Central memory CD4-positive, alpha-beta T cell (primary cell): ENCODE measurements at regions not wholly inside any gene's neighbourhood (a gene's known extent, or its start where the extent isn't known, plus 50 kb on each side); places are given as distances from the start of the nearest gene placed in this dataset.
"Not testable (repeated sequence)": the region's sequence is repeated elsewhere in the genome, so short reads cannot be mapped to it uniquely, and the experiment has no call there.

Experiments used
- DNase-seq: peaks from one replicate; pipeline ENCODE4 v3.0.0; 2022

- no peak for DNase-seq
These were observed 539.6 kb upstream of the CCDC54 start for GRCh38 chr3:106837616-106838015.

DNA sequence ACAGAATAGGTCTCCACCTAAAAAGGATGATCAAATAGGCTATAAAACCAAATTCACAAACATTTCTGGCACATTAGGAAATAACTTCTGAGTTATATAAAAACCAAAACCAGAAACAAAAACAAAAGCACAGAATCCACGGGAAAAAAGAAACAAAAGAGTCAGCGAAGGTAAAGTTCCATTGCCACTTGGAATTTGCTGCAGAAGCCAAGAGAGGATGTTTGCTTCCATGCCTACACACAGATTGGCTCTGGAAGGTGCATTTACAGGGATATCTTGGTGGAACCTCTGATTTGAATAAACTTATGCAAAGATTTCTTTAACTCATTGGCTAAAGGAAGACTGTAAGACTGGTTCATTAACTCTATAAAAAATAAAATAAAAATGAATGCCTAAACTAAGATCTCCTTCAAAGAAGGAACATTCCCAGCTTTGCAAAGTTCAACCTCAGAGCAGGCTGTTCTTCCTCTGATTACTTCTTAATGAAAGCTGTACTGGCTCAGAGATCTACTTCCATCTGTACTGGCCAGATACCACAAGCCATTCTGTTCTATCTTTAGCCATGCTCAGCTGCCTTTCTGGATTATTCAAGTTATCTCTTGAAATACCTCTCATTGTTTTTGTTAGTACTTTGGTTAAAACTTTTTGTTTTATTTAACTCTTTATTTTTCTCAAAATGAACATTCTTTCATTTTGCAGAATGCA lies 537.5 kb upstream of the CCDC54 start:
- DNase-seq = no peak

DNA sequence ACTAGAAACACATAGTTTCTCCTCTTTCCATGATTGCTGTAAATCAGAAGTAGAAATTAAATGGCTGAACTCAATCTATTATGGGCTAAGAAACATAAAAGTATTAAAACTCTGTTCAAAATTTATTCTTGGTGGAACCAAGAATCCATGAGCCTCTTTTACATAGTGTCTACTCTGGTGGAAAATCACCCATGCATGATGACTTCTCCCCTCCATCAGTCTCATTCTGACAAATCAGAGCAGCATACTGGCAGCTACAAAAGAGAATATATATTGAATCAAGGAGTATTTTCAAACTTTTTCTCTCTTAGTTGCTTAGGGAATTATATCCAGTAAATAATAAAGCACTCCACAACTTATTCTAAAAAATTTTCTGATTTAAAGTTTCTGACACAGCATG lies 536.9 kb upstream of the CCDC54 start:
- DNase-seq = no peak

GRCh38 chr3:106842151-106842550 lies 535.1 kb upstream of the CCDC54 start:
- no peak for DNase-seq

DNA sequence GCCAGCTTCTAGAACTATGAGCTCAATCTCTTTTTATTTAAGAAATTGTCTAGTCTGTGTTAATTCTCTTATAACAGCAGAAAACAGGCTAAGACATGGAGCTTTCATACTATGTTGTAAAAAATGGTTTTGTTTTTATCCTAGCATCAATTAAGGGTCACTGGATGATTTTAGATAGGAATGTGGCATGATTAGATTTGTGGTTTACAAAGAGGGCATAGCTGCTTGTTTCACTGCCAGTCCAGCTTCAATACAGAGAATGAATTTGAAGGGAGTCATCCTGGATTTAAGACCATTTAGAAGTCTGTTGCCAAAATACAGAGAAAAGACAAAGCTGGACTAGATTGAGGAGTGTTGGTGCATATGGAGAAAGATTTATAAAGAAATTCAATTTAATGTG lies 532.6 kb upstream of the CCDC54 start:
- DNase-seq = no peak

DNA sequence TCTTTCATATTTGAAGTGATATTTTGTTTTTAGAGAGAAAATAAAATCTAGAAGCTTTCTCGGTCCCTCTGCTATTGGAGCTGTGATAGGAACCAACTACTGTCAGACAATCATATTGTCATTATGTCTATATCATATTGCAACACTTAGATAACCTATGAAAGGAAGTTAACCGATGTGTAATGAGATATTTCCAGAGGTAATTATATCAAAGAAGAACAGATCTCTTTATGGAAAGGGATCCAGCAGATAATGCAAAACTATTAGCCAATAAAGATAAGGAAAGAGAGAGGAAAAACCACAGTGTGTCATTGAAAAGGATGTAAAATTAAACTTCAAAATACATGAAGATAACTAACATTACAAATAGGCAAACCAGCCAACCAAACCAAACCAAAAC lies 529.1 kb upstream of the CCDC54 start:
- no peak for DNase-seq

DNA sequence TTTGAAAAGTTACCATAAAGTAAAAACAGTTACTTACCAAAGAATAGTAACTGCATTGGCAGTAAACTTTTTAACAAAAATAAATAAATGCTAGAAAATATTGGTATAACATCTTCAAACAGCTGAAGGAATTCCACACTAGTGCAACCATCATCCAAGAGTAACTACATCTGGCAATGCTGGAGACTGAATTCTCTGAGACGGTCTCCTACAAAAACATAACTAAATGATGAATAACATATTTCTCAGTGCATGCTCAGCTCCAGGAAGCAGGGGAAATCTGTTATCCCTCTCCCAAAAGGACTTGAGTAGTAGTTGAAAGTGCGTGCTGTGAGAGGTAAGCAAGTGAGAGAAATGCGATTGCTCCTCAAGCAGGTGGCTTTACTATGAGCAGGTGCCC lies 526.8 kb upstream of the CCDC54 start:
- DNase-seq = no peak

- not testable (repeated sequence) for DNase-seq
These were observed 518.9 kb upstream of the CCDC54 start for GRCh38 chr3:106858321-106858720.

- DNase-seq = no peak
These were observed 517.1 kb upstream of the CCDC54 start for GRCh38 chr3:106860182-106860581.

GRCh38 chr3:106862067-106862466 lies 515.2 kb upstream of the CCDC54 start:
- no peak for DNase-seq

DNA sequence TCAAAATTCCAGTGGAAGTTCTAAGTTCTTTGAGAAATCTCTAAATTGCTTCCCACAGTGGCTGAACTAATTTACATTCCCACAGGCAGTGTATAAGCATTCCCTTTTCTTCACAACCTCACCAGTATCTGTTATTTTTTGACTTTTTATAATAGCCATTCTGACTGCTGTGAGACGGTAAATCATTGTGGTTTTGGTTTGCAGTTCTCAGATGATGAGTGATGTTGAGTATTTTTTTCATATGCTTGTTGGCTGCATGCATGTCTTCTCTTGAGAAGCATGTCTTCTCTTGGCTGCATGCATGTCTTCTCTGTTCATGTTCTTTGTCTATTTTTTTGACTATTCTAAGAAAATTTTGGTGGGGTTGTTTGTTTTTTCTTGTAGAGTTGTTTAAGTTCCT lies 499.6 kb upstream of the CCDC54 start:
- no peak for DNase-seq

GRCh38 chr3:106880206-106880605 lies 497.0 kb upstream of the CCDC54 start:
- DNase-seq = no peak

DNA sequence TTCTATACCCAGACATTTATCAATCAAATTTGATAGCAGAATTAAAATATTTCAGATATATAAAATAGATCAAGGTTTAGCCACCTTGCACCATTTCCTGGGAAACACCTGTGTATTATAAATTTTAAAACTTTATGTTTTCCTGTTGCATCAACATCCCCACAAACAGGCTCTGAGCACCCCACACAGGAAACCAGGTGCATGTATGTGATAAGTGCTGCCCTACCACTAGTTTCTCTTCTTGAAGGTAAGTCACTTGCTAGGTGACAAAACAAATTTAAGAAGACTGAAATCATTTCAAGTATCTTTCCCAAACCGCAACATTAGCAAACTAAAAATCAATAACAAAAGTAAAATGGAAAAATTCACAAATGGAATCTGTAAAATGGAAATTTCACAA lies 496.1 kb upstream of the CCDC54 start:
- DNase-seq = no peak

GRCh38 chr3:106882297-106882696 lies 494.9 kb upstream of the CCDC54 start:
- DNase-seq = no peak

GRCh38 chr3:106906074-106906473 lies 471.2 kb upstream of the CCDC54 start:
- DNase-seq = no peak

GRCh38 chr3:106908181-106908938 lies 468.9 kb upstream of the CCDC54 start:
- no peak for DNase-seq

GRCh38 chr3:106913111-106913698 lies 464.0 kb upstream of the CCDC54 start:
- no peak for DNase-seq

DNA sequence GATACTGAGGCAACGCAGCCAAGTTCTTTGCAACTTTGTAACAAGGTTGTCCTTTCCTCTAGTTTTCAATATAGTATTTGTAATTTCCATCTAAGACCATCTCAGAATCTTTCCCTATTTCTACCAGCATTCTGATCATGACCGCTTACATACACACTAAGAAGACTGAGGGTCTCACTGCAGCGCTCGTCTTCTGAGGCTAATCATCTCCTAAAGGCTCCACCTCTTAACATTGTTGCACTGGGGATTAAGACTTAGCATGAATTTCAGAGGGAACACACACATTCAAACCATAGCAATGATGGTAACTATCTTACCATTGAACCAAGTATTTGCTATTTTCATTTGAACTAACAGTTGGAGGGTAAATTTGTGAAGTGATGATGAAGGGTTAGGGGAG lies 463.3 kb upstream of the CCDC54 start:
- DNase-seq = no peak

GRCh38 chr3:106920609-106921008 lies 456.6 kb upstream of the CCDC54 start:
- no peak for DNase-seq

DNA sequence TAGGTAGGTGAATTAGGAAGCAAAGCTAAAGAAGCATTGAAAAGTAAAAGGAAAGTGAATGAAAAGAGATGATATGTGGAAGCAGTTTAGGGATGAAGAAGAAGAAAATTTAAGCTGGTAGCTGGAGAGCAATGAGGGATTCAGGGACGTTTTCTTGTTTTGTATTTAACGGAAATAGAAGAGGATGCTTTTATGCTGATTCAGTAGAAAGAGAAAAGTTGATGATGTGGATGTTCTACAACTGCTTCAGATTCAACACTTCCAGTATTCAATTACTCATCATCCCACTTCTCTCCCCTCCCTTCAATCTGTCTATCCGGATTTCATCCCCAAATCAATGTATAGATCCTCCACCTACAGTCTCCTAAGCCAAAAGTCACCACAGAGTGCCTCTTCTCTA lies 448.2 kb upstream of the CCDC54 start:
- no peak for DNase-seq

DNA sequence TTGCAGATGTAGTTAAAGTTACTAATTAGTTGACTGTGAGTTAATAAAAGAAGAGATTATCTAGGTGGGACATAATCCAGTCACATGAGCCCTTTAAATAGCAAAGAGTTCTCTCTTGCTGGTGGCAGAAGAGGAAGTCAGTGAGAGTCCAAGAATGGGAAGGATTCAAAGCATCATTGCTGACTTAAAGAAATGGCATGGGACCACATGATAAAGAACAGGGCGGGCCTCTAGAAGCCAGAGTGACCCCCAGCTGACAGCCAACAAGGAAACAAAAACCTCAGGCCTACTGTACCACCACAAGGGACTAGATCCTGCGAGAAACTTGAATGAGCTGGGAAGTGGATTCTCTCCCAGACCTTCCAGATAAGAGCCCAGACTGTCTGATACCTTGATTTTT lies 447.2 kb upstream of the CCDC54 start:
- no peak for DNase-seq

GRCh38 chr3:106931904-106932303 lies 445.3 kb upstream of the CCDC54 start:
- no peak for DNase-seq

DNA sequence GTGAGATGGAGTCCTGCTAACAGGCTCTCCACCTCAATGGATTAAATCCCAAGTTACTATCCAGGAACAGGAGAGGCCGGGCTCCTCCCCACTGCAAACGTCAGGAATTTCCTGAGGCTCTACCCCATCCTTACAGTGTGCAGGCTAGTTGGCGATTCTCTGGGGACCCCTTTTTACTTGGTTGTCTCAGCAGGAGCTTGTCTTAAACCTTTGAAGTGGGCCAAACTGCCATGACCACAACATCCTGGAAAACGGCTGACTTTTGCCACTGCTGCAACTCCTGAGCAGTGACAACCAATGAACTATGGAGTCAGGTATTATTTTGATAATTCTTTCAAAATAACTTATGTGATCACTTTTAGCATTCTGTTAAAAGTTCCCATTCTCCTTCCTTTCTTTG lies 440.9 kb upstream of the CCDC54 start:
- DNase-seq = no peak

DNA sequence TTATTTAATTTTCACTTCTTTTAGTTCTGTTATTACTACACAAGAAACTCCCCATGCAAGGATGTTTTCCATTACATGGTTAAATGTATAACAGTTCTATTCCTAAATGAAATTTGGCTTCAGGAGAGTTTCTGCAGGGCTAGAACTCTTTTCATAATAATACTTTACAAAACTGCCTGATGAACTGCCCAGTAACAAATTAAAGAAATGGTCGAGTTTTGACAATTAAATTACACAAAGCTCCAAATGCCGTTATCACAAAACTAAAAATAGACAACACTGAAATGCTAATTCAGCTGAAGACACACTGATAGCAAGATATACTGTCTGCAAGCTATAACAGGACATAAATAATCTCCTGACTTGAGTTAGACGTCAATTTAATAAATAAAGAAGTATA lies 435.2 kb upstream of the CCDC54 start:
- DNase-seq = no peak
